ENCODE measurements at regions not wholly inside any gene's neighbourhood (a gene's known extent, or its start where the extent isn't known, plus 50 kb on each side); places are given as distances from the start of the nearest gene placed in this dataset.

- no peak for DNase-seq (ENCODE audit: low read depth in 3 of 3)
Observed at GRCh38 chr16:82358606-82359221, 188.7 kb upstream of the MPHOSPH6 start.

DNA sequence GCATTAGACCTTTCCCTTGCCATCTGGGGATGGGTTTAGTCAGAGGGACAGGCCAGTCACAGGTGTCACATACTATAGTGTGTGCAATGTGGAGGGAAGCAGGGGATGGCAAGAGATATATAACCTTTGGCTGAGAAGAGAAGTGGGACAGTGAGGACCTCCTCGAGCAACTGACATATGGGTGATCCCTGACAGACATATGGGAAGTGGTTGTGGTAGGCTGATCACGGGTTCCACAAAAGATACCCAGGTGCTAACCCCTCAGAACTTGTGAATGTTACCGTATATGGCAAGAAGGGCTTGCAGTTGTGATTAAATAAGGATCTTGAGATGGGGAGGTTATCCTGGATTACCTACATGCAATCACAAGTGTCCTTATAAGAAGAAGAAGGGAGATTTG is 188.1 kb upstream of the MPHOSPH6 start:
- DNase-seq (ENCODE audit: low read depth in 3 of 3), result no peak

DNA sequence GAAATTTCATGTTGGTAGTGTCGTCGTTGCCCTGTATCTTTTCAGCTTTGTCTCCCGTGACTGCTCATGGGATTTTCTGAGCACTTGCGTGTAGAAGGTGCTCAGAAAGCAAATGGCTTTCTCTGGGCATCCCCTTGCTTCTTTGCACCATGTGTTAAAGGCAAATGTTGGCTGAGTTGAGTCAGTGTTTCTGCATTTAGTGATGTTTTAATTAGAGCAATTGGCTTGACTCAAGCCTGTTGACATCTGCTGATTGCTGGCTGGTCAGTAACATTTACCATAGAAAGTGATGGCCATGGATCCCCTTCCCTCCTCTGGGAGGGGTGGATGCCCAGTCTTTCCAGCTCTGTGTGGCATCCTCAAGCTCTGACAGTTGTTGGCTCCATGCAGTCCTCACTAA is 187.2 kb upstream of the MPHOSPH6 start:
- no peak for DNase-seq (ENCODE audit: low read depth in 3 of 3)

GRCh38 chr16:82350560-82350959 is 180.5 kb upstream of the MPHOSPH6 start:
- no peak for DNase-seq (ENCODE audit: low read depth in 3 of 3)

GRCh38 chr16:82345318-82345717 is 175.3 kb upstream of the MPHOSPH6 start:
- DNase-seq (ENCODE audit: low read depth in 3 of 3), result no peak

DNA sequence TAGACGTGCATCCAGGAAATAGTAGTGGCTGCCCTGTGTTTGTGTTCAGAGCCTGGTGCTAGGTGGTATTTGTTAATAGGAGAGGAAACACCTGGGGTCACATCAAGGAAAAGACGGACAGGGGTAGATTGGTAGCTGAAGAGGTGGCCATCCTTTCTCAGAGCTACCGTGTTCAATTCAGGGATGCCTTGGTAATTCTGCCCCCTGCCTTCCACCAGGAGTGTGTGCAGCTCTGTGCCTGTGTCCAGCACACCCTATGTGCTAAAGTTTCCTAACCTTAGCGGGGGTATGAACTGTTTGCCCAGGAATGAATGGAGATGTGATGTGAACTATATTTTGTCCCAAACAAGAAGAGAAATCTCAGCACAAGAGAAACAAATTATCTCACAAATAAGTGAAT is 174.1 kb upstream of the MPHOSPH6 start:
- no peak for DNase-seq (ENCODE audit: low read depth in 3 of 3)

DNA sequence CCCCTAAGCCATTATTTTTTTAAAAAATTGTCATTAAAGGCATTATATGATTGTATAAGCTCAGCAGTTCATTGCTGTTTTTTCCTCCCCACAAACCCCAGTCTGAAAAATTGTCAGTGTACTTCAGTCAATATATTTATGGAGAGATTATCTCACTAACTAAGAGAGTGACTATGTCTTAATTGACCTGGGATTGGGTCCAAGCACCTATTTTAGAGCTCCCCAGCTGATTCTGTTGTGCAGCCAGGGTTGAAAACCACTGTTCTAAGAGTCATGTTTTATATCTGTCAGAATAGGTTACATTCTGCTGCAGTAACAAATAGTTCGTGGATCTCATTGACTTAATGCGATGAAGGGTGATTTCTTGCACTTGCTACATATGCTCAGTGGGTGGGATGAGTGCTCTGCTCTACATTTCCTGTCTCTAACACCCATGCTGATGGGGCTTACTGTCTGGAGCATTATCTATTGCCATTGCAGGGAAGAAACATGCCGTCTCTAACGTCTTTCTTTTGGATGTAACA is 171.2 kb upstream of the MPHOSPH6 start:
- no peak for DNase-seq (ENCODE audit: low read depth in 3 of 3)

DNA sequence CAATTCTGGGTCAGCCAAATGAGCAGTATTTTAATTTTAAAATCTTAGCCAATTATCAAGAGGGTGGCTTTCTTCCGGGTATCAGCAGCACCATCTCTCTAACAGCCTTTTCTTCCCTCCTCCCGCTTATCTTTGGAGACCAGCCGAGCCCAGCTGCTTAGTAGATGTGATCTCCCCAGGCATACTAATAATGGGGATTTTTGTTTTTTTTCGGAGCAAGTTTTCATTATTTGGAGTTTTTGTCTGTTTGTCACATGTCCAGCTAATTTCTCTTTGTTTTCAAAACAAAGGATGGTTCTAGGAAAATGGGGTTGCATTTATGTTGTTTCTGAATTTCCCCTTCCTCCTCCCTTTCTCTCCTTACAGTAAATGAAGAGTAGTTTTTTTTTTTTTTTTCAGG is 170.5 kb upstream of the MPHOSPH6 start:
- no peak for DNase-seq (ENCODE audit: low read depth in 3 of 3)

GRCh38 chr16:82337355-82337754 is 167.3 kb upstream of the MPHOSPH6 start:
- no peak for DNase-seq (ENCODE audit: low read depth in 3 of 3)

DNA sequence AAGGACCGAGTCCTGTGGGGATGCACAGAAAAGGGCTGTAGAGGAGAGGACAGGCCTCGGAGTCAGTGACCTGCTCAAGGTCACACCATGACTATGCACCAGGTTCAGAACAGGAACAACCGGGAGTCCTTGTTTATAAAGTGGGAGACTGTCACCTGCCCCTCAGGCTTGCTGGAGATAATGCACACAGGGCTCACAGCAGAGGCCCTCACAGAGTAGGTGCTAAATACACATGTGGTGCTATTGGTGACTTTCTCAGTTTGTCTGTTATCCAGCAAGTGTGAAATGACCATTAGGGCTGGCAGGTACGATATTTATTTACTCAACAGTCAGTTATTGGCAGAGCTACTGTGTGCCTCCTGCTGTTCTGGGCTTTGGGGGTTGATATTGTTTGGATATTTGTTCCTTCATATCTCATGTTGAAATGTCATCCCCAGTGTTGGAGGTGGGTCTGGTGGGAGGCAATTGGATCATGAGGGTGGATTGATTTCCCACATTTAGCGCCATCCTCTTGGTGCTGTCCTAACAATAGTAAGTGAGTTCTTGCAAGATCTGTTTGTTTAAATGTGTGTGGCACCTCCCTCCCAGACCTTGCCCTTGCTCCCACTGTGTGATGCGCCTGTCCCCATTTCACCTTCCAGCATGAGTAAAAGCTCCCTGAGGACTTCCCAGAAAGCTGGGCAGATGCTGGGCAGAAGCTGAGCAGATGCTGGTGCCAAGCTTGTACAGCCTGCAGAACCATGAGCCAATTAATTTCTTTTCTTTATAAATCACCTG is 162.1 kb upstream of the MPHOSPH6 start:
- no peak for DNase-seq (ENCODE audit: low read depth in 3 of 3)

GRCh38 chr16:82331397-82331796 is 161.4 kb upstream of the MPHOSPH6 start:
- DNase-seq (ENCODE audit: low read depth in 3 of 3), result no peak

DNA sequence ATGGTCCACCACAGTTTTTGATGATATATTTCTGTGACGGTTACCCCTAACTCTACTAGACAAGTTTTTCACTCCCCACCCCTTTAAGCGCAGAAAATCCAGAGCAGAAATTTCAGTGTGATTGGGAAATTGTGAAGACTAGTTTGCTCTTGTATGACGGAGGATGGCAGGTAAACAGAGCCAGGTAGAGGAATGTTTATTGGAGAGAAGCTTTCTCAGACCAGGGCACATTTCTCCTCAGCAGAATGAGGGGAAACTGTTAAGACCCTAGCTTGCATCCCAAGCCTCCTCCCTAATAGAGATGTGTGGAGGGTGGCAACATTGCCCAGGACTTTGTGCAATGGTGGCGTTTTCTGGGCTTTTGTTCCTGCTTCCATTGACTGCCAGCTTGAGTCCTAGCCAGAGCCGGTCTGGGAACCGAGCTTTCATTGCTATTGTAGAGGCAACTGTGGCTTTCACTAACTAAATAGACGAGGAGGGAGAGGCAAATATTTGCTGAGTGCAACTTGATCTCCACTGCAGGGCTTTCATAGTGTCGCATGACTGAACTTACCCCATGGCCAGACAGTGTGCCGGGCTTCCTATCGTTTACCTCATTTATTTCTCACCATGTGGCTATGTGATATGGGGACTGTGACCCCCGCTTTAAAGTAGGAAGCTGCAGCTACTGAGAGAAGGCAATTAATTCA is 159.6 kb upstream of the MPHOSPH6 start:
- DNase-seq (ENCODE audit: low read depth in 3 of 3), result no peak

GRCh38 chr16:82328881-82329469 is 159.0 kb upstream of the MPHOSPH6 start:
- DNase-seq (ENCODE audit: low read depth in 3 of 3), result no peak

GRCh38 chr16:82323171-82323570 is 153.1 kb upstream of the MPHOSPH6 start:
- DNase-seq (ENCODE audit: low read depth in 3 of 3), result no peak

GRCh38 chr16:82322177-82322576 is 152.2 kb upstream of the MPHOSPH6 start:
- DNase-seq (ENCODE audit: low read depth in 3 of 3), result no peak

- DNase-seq (ENCODE audit: low read depth in 3 of 3), result no peak
Observed at GRCh38 chr16:82319038-82319437, 149.0 kb upstream of the MPHOSPH6 start.

DNA sequence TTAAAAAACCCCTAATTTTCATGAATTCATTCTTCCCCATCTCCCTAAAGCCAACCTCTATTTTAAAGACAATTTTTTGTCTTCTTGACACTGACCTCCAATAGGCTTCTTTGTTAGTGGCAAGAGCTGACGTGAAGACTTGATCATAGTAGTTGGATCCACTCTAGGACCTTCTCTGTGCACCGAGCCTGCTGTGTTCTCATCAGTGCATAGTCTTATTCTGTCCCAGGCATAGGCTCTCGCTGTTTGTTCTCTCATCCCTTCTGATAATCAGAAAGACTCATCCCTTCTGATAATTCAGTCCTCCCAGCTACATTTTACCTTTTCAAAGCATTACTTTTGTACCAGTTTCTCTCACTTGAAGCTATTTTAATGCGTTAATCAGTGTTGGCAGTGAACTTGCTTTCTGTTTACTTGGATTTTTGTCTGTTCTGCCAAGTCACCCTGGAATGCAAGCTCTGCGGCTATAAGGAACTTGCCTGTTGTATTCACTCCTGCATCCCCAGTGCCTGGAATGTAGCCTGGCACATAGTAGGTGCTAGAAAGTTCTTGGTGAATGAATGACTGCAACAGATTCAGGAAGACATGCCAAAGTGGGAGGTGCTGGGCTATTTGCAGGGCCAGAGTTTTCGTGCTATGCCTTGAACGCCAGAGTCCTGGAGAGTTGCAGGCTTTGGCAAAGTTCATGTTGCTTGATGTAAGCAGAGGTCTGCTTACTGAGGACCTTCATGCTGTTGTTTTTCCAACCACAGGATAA is 147.6 kb upstream of the MPHOSPH6 start:
- no peak for DNase-seq (ENCODE audit: low read depth in 3 of 3)

GRCh38 chr16:82313754-82314153 is 143.7 kb upstream of the MPHOSPH6 start:
- DNase-seq (ENCODE audit: low read depth in 3 of 3), result no peak

GRCh38 chr16:82311528-82311927 is 141.5 kb upstream of the MPHOSPH6 start:
- DNase-seq (ENCODE audit: low read depth in 3 of 3), result no peak

GRCh38 chr16:82302042-82302727 is 132.2 kb upstream of the MPHOSPH6 start:
- no peak for DNase-seq (ENCODE audit: low read depth in 3 of 3)

GRCh38 chr16:82301146-82301755 is 131.2 kb upstream of the MPHOSPH6 start:
- DNase-seq (ENCODE audit: low read depth in 3 of 3), result no peak

Data from stimulated activated CD4-positive, alpha-beta T cell treated with anti-CD3 and anti-CD28 coated beads, TNF-alpha, amount 100 ng/mL, for 24 hours (primary cell).